Upper lobe of left lung (tissue), 6 donors: ENCODE measurements at regions not wholly inside any gene's neighbourhood (a gene's known extent, or its start where the extent isn't known, plus 50 kb on each side); places are given as distances from the start of the nearest gene placed in this dataset.

Source experiments
- ATAC-seq, 2 donors: fragments of 200-7000 bp; cut with Tn5 transposase; one replicate each; pipeline ENCODE4 v1.9.1; 2022; ENCODE audit warnings: mild to moderate bottlenecking in 2 of 2, moderate library complexity in 2 of 2; ENCODE audit not compliant: low FRiP score in 2 of 2
- DNase-seq, 2 donors: peaks; one replicate each; pipeline ENCODE4 v3.0.0-alpha.2; 2019 to 2020
- H3K27ac ChIP-seq, 4 donors: fragments of 200-600 bp; sonication (generic); one replicate each; pipeline ENCODE4 v1.5.1; 2016 to 2019
- H3K27me3 ChIP-seq, 4 donors: fragments of 200-600 bp; sonication (generic); one replicate each; pipeline ENCODE4 v1.5.1; 2017 to 2019
- H3K36me3 ChIP-seq, 4 donors: fragments of 200-600 bp; sonication (generic); one replicate each; pipeline ENCODE4 v1.5.1; 2016 to 2019
- H3K4me1 ChIP-seq, 4 donors: fragments of 200-600 bp; sonication (generic); one replicate each; pipeline ENCODE4 v1.5.1; 2018 to 2019
- H3K4me3 ChIP-seq, 4 donors: fragments of 200-600 bp; sonication (generic); one replicate each; pipeline ENCODE4 v1.5.1; 2017 to 2019; ENCODE audit warnings: mild to moderate bottlenecking in 2 of 4, moderate library complexity in 1 of 4
- H3K9me3 ChIP-seq, 4 donors: fragments of 200-600 bp; sonication (generic); one replicate each; pipeline ENCODE4 v1.5.1; 2018 to 2019
- CTCF ChIP-seq, 6 experiments: fragments of 450-650 bp in 4 of 6; fragments of 200-600 bp in 2 of 6; sonication (generic) in 2 of 6; IDR thresholded peaks; one replicate each; pipeline ENCODE4 v1.5.1; 2016 to 2019; ENCODE audit warnings: antibody characterized with exemption in 6 of 6
- EP300 ChIP-seq, 4 donors: sonication (generic); formaldehyde crosslinking; IDR thresholded peaks; one replicate each; pipeline ENCODE4 v1.5.1; 2017; ENCODE audit warnings: antibody characterized with exemption in 4 of 4, control low read depth in 2 of 4
- POLR2A ChIP-seq, 4 donors: fragments of 450-650 bp; IDR thresholded peaks; one replicate each; pipeline ENCODE4 v1.5.1; 2016 to 2017; ENCODE audit warnings: antibody characterized with exemption in 4 of 4, mild to moderate bottlenecking in 2 of 4
- POLR2AphosphoS5 ChIP-seq, 2 donors: sonication (generic); formaldehyde crosslinking; IDR thresholded peaks; one replicate each; pipeline ENCODE4 v1.5.1; 2017; ENCODE audit warnings: antibody characterized with exemption in 2 of 2
- WGBS, 2 donors: methylation state at CpG; one replicate each; pipeline ENCODE4 v1.1.5; 2017 to 2018; 5-methylcytosine and 5-hydroxymethylcytosine counted together
- donor health status: DM: no; HTN: no; CAD: no; lungs with moderate emphysema.
- donor health status: DM: no; HTN: yes; CAD: no; lungs with severe emphysema.

- H3K27me3 ChIP-seq = no peaks in the 10 kb centered on the region
- H3K9me3 ChIP-seq = no peaks in the 10 kb centered on the region
- 66 to 67% methylated on average over 9 of the region's 9 CpGs for whole genome bisulfite sequencing, 2 donors
- no peak overlapping the region for H3K27ac ChIP-seq
- DNase-seq (no peak), ATAC-seq (no peak)
- no peaks in the 10 kb centered on the region for H3K4me1 ChIP-seq
- no peaks in the 10 kb centered on the region for H3K36me3 ChIP-seq
- H3K4me3 ChIP-seq = no peak overlapping the region
- TF ChIP-seq EP300 (IDR thresholded peaks at IDR 0.05) = no peak
Observed at GRCh38 chr9:16105168-16106020, 552.6 kb downstream of the CCDC171 start.

- 58 to 72% methylated on average over 9 of the region's 9 CpGs for WGBS, 2 donors
- DNase-seq = no peak
Observed at GRCh38 chr9:16106021-16106571, 553.3 kb downstream of the CCDC171 start.

GRCh38 chr9:16112116-16112515 lies 559.3 kb downstream of the CCDC171 start:
- no peaks in the 10 kb centered on the region for H3K4me1 ChIP-seq
- DNase-seq (no peak), ATAC-seq (no peak)
- 85 to 91% methylated on average over 6 of the region's 6 CpGs for WGBS, 2 donors
- no peak overlapping the region for H3K27ac ChIP-seq
- no peak for TF ChIP-seq CTCF (IDR thresholded peaks at IDR 0.05)
- TF ChIP-seq POLR2A (IDR thresholded peaks at IDR 0.05) = no peak
- TF ChIP-seq POLR2AphosphoS5 (IDR thresholded peaks at IDR 0.05) = no peak
- no peak for TF ChIP-seq EP300 (IDR thresholded peaks at IDR 0.05)
- H3K4me3 ChIP-seq = no peak overlapping the region
- no peaks in the 10 kb centered on the region for H3K36me3 ChIP-seq
- no peaks in the 10 kb centered on the region for H3K9me3 ChIP-seq
- no peaks in the 10 kb centered on the region for H3K27me3 ChIP-seq

More at GRCh38 chr9:16106021-16106571, 553.3 kb downstream of the CCDC171 start:
- Histone ChIP-seq H3K4me3 (no peak overlapping the region), H3K36me3 (no peaks in the 10 kb centered on the region), H3K4me1 (no peaks in the 10 kb centered on the region), H3K9me3 (no peaks in the 10 kb centered on the region), H3K27ac (no peak overlapping the region), H3K27me3 (no peaks in the 10 kb centered on the region)
- no peak for TF ChIP-seq POLR2A (IDR thresholded peaks at IDR 0.05)
- no peak for TF ChIP-seq EP300 (IDR thresholded peaks at IDR 0.05)
- no peak for TF ChIP-seq CTCF (IDR thresholded peaks at IDR 0.05)
- no peak for ATAC-seq

- Histone ChIP-seq H3K27ac (no peak overlapping the region), H3K4me1 (no peaks in the 10 kb centered on the region), H3K4me3 (no peak overlapping the region), H3K9me3 (no peaks in the 10 kb centered on the region), H3K27me3 (no peaks in the 10 kb centered on the region), H3K36me3 (no peaks in the 10 kb centered on the region)
- WGBS, 2 donors = 86 to 91% methylated on average over 1 of the region's 1 CpG
- DNase-seq (no peak), ATAC-seq (no peak)
- TF ChIP-seq POLR2A (IDR thresholded peaks at IDR 0.05) = no peak
- no peak for TF ChIP-seq EP300 (IDR thresholded peaks at IDR 0.05)
- no peak for TF ChIP-seq CTCF (IDR thresholded peaks at IDR 0.05)
- no peak for TF ChIP-seq POLR2AphosphoS5 (IDR thresholded peaks at IDR 0.05)
Observed at GRCh38 chr9:16115994-16116393, 563.2 kb downstream of the CCDC171 start.

- TF ChIP-seq POLR2A (IDR thresholded peaks at IDR 0.05) = no peak
- no peak for TF ChIP-seq CTCF (IDR thresholded peaks at IDR 0.05)
- TF ChIP-seq POLR2AphosphoS5 (IDR thresholded peaks at IDR 0.05) = no peak
- TF ChIP-seq EP300 (IDR thresholded peaks at IDR 0.05) = no peak
Observed at GRCh38 chr9:16118043-16118442, 565.2 kb downstream of the CCDC171 start.

More at GRCh38 chr9:16118043-16118442, 565.2 kb downstream of the CCDC171 start:
- Histone ChIP-seq H3K27ac (no peak overlapping the region), H3K36me3 (no peaks in the 10 kb centered on the region), H3K27me3 (no peaks in the 10 kb centered on the region), H3K4me3 (no peak overlapping the region), H3K4me1 (no peaks in the 10 kb centered on the region), H3K9me3 (no peaks in the 10 kb centered on the region)
- DNase-seq = no peak
- WGBS, 2 donors = 95 to 96% methylated on average over 2 of the region's 2 CpGs
- no peak for ATAC-seq
